CD14-positive monocyte (primary cell): ENCODE measurements at regions not wholly inside any gene's neighbourhood (a gene's known extent, or its start where the extent isn't known, plus 50 kb on each side); places are given as distances from the start of the nearest gene placed in this dataset.

Experiments used
- DNase-seq, 3 donors: peaks; one replicate each; pipeline ENCODE4 v3.0.0-alpha.2; 2011 to 2022
- H2AFZ ChIP-seq: 2 replicates; pipeline ENCODE4 v1.6.0; 2012; ENCODE audit warnings: mild to moderate bottlenecking, low read depth, low read length, inconsistent platforms; ENCODE audit not compliant: insufficient read depth, poor library complexity, severe bottlenecking
- H3K27ac ChIP-seq, 2 donors: 1 replicate in 1 of 2; 2 replicates in 1 of 2; pipeline ENCODE4 v1.5.1; 2012 to 2013; ENCODE audit warnings: low read length in 2 of 2, control low read depth in 1 of 2, inconsistent platforms in 1 of 2, low read depth in 1 of 2, mild to moderate bottlenecking in 1 of 2
- H3K27me3 ChIP-seq, 2 donors: one replicate each; pipeline versions ENCODE4 v1.6.0 to v1.6.1; 2011 to 2013; ENCODE audit warnings: low read length in 2 of 2; ENCODE audit not compliant: control insufficient read depth in 2 of 2, insufficient read depth in 2 of 2
- H3K36me3 ChIP-seq, 2 donors: replicated peaks in 1 of 2; 1 replicate in 1 of 2; 2 replicates in 1 of 2; pipeline versions ENCODE4 v1.5.1 to v1.6.1; 2012 to 2013; ENCODE audit warnings: low read length in 2 of 2, control low read depth in 1 of 2, inconsistent platforms in 1 of 2, mild to moderate bottlenecking in 1 of 2; ENCODE audit not compliant: insufficient read depth in 2 of 2, control insufficient read depth in 1 of 2
- H3K4me1 ChIP-seq, 2 donors: 1 replicate in 1 of 2; 2 replicates in 1 of 2; pipeline versions ENCODE4 v1.5.1 to v1.6.1; 2012 to 2013; ENCODE audit warnings: low read length in 2 of 2, control low read depth in 1 of 2, inconsistent platforms in 1 of 2, mild to moderate bottlenecking in 1 of 2, moderate library complexity in 1 of 2; ENCODE audit not compliant: insufficient read depth in 2 of 2, control insufficient read depth in 1 of 2
- H3K4me2 ChIP-seq: replicated peaks from 2 replicates; pipeline ENCODE3; 2012; ENCODE audit warnings: low read length, moderate library complexity, mild to moderate bottlenecking; ENCODE audit not compliant: poor library complexity, severe bottlenecking; ENCODE audit errors: extremely low read depth
- H3K4me3 ChIP-seq, 3 experiments: fragments of 200-600 bp in 1 of 3; sonication (generic) in 1 of 3; replicated peaks in 1 of 3; 1 replicate in 2 of 3; 2 replicates in 1 of 3; pipeline ENCODE4 v1.5.1; 2011 to 2013; ENCODE audit warnings: low read length in 3 of 3, mild to moderate bottlenecking in 3 of 3, control low read depth in 2 of 3, low read depth in 2 of 3, inconsistent platforms in 1 of 3, moderate library complexity in 1 of 3
- H3K79me2 ChIP-seq: 2 replicates; pipeline ENCODE4 v1.6.0; 2012; ENCODE audit warnings: mild to moderate bottlenecking, control low read depth, inconsistent platforms, low read length, moderate library complexity; ENCODE audit not compliant: insufficient read depth
- H3K9ac ChIP-seq: 2 replicates; pipeline ENCODE4 v1.6.0; 2017; ENCODE audit warnings: low read length, mild to moderate bottlenecking; ENCODE audit not compliant: insufficient read depth, poor library complexity, severe bottlenecking
- H3K9me3 ChIP-seq, 2 donors: replicated peaks in 1 of 2; 1 replicate in 1 of 2; 2 replicates in 1 of 2; pipeline versions ENCODE4 v1.5.1 to v1.6.1; 2012 to 2013; ENCODE audit warnings: low read length in 2 of 2, control low read depth in 1 of 2; ENCODE audit not compliant: control insufficient read depth in 1 of 2, insufficient read depth in 1 of 2
- H4K20me1 ChIP-seq: 2 replicates; pipeline ENCODE4 v1.6.0; 2012; ENCODE audit warnings: mild to moderate bottlenecking, low read length, control low read depth, moderate library complexity; ENCODE audit not compliant: insufficient read depth
- H3K27ac Mint-ChIP-seq, 7 donors: one replicate each; pipeline ENCODE4 v1.8.0; 2020; ENCODE audit warnings: mild to moderate bottlenecking in 7 of 7, mixed read lengths in 7 of 7, moderate library complexity in 6 of 7, inconsistent platforms in 2 of 7
- H3K27me3 Mint-ChIP-seq, 3 donors: one replicate each; pipeline ENCODE4 v1.8.0; 2021 to 2022; ENCODE audit warnings: low read depth in 3 of 3, mild to moderate bottlenecking in 3 of 3, mixed read lengths in 3 of 3, moderate library complexity in 3 of 3, inconsistent platforms in 1 of 3
- H3K36me3 Mint-ChIP-seq, 2 donors: one replicate each; pipeline ENCODE4 v1.8.0; 2020; ENCODE audit warnings: mixed read lengths in 2 of 2, inconsistent platforms in 1 of 2, mild to moderate bottlenecking in 1 of 2
- H3K4me1 Mint-ChIP-seq: one replicate; pipeline ENCODE4 v1.8.0; 2020; ENCODE audit warnings: mild to moderate bottlenecking, mixed read lengths
- H3K4me3 Mint-ChIP-seq, 2 donors: one replicate each; pipeline ENCODE4 v1.8.0; 2020; ENCODE audit warnings: mild to moderate bottlenecking in 2 of 2, mixed read lengths in 2 of 2, moderate library complexity in 1 of 2
- H3K9me3 Mint-ChIP-seq, 7 donors: one replicate each; pipeline ENCODE4 v1.8.0; 2020 to 2022; ENCODE audit warnings: mixed read lengths in 7 of 7, mild to moderate bottlenecking in 6 of 7, moderate library complexity in 6 of 7, inconsistent platforms in 2 of 7
- WGBS: methylation state at CpG from one replicate; pipeline ENCODE4 v1.1.5; 2013; ENCODE audit warnings: missing lambda C conversion rate; ENCODE audit not compliant: insufficient coverage; 5-methylcytosine and 5-hydroxymethylcytosine counted together
- intact Hi-C, 2 donors: fragments of 100-400 bp; cut with micrococcal nuclease; formaldehyde crosslinking; loops; one replicate each; pipeline versions ENCODE4 v1.15.0 to v1.15.1; 2023
- TF ChIP-seq, protein P1 (sequence below): fragments of 200-600 bp; IDR thresholded peaks from one replicate; pipeline ENCODE4 v1.8.0; 2022; ENCODE audit warnings: antibody characterized with exemption, mild to moderate bottlenecking

DNA sequence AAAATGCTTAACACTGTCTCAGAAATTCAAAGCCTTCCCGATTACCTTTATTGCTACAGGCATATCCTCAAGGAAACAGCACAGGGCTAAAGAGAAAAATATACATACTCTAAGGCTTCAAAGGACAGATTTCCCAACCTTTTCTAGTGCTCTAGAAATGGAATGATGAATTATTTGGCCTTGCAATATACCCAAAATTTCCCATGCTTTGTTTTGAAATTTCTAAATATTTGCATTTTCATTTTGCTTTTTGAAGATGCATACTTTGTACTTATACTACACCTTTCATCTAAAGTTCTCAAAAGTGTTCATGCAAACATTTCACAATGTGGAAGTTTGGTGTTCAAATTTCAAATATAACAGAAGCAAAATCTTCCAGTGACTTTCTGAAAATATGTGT lies 312.7 kb upstream of the PDE4D start:
- Histone ChIP-seq H4K20me1 (no peaks in the 10 kb centered on the region), H3K4me2 (no peak overlapping the region), H3K27ac (peak overlapping the region in 1 of 2 donors; percentile 35), H3K4me1 (peaks cover 39 to 42% of the 10 kb centered on the region in 2 donors), H3K9ac (no peak overlapping the region), H2AFZ (no peak overlapping the region), H3K27me3 (no peaks in the 10 kb centered on the region), H3K4me3 (no peak overlapping the region), H3K36me3 (no peaks in the 10 kb centered on the region), H3K9me3 (peaks cover 0 to 6% of the 10 kb centered on the region in 2 donors), H3K79me2 (peaks cover 78% of the 10 kb centered on the region)
- H3K4me3 Mint-ChIP-seq = no peak overlapping the region
- H3K36me3 Mint-ChIP-seq = peaks cover 0 to 2% of the 10 kb centered on the region in 2 donors
- no peaks in the 10 kb centered on the region for H3K27me3 Mint-ChIP-seq
- peak overlapping the region in 2 of 7 donors; percentile 1 to 41 for H3K27ac Mint-ChIP-seq
- WGBS = no CpG with 5 or more reads among the region's 1 CpG
- peaks cover 54% of the 10 kb centered on the region for H3K4me1 Mint-ChIP-seq
- intact Hi-C loops = loop anchor here in 1 of 2 donors (10.0 kb wide), 1 partner anchor 59 kb away; no protein-coding TSS in a partner anchor
- DNase-seq = no peak
- H3K9me3 Mint-ChIP-seq = peaks cover 0 to 7% (median 2%) of the 10 kb centered on the region in 7 donors
- TF ChIP-seq, protein P1, sequence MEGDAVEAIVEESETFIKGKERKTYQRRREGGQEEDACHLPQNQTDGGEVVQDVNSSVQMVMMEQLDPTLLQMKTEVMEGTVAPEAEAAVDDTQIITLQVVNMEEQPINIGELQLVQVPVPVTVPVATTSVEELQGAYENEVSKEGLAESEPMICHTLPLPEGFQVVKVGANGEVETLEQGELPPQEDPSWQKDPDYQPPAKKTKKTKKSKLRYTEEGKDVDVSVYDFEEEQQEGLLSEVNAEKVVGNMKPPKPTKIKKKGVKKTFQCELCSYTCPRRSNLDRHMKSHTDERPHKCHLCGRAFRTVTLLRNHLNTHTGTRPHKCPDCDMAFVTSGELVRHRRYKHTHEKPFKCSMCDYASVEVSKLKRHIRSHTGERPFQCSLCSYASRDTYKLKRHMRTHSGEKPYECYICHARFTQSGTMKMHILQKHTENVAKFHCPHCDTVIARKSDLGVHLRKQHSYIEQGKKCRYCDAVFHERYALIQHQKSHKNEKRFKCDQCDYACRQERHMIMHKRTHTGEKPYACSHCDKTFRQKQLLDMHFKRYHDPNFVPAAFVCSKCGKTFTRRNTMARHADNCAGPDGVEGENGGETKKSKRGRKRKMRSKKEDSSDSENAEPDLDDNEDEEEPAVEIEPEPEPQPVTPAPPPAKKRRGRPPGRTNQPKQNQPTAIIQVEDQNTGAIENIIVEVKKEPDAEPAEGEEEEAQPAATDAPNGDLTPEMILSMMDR = no peak

GRCh38 chr5:60205071-60205470 lies 311.5 kb upstream of the PDE4D start:
- Histone ChIP-seq H3K4me3 (no peak overlapping the region), H3K27ac (no peak overlapping the region), H2AFZ (no peak overlapping the region), H3K4me1 (peaks cover 39 to 42% of the 10 kb centered on the region in 2 donors), H4K20me1 (no peaks in the 10 kb centered on the region), H3K27me3 (no peaks in the 10 kb centered on the region), H3K79me2 (peaks cover 76% of the 10 kb centered on the region), H3K36me3 (no peaks in the 10 kb centered on the region), H3K9me3 (no peaks in the 10 kb centered on the region), H3K4me2 (no peak overlapping the region), H3K9ac (no peak overlapping the region)
- no peak overlapping the region for H3K27ac Mint-ChIP-seq
- peaks cover 54% of the 10 kb centered on the region for H3K4me1 Mint-ChIP-seq
- peaks cover 2% of the 10 kb centered on the region in 2 donors for H3K36me3 Mint-ChIP-seq
- H3K4me3 Mint-ChIP-seq = no peak overlapping the region
- H3K9me3 Mint-ChIP-seq = peaks cover 0 to 5% (median 0%) of the 10 kb centered on the region in 7 donors
- TF ChIP-seq, protein P1 = no peak
- WGBS = 98% methylated on average over 2 of the region's 2 CpGs
- no peak for DNase-seq
- intact Hi-C loops = loop anchor here in 1 of 2 donors (10.0 kb wide), 1 partner anchor 60 kb away; no protein-coding TSS in a partner anchor
- no peaks in the 10 kb centered on the region for H3K27me3 Mint-ChIP-seq
